ENCODE measurements at regions not wholly inside any gene's neighbourhood (a gene's known extent, or its start where the extent isn't known, plus 50 kb on each side); places are given as distances from the start of the nearest gene placed in this dataset.

- 0 out of 2 replicates have a peak, but pooled peaks have one; percentile 13 for TF ChIP-seq CTCF (IDR thresholded peaks at IDR 0.05)
- Mint-ChIP-seq H3K9me3 (peaks cover 7% of the 10 kb centered on the region; the same call in 1 of the 2 replicates), H3K4me1 (ENCODE audit: low read depth) (no peaks in the 10 kb centered on the region), H3K4me3 (no peak overlapping the region), H3K27me3 (ENCODE audit: insufficient read depth) (no peaks in the 10 kb centered on the region; the same call in 1 of the 2 replicates), H3K36me3 (ENCODE audit: low read depth) (no peaks in the 10 kb centered on the region), H3K27ac (no peak overlapping the region)
- DNase-seq, result no peak
Observed at GRCh38 chr11:95545116-95545875, 244.3 kb downstream of the FAM76B start.

- Mint-ChIP-seq H3K4me3 (no peak overlapping the region), H3K9me3 (peaks cover 7% of the 10 kb centered on the region; the same call in 1 of the 2 replicates), H3K36me3 (ENCODE audit: low read depth) (no peaks in the 10 kb centered on the region), H3K27ac (no peak overlapping the region), H3K27me3 (ENCODE audit: insufficient read depth) (no peaks in the 10 kb centered on the region; the same call in 1 of the 2 replicates), H3K4me1 (ENCODE audit: low read depth) (no peaks in the 10 kb centered on the region)
- no peak for DNase-seq
- TF ChIP-seq CTCF (IDR thresholded peaks at IDR 0.05), result no peak
Observed at GRCh38 chr11:95544095-95544856, 245.3 kb downstream of the FAM76B start.

- TF ChIP-seq CTCF (IDR thresholded peaks at IDR 0.05), result no peak
- Mint-ChIP-seq H3K36me3 (ENCODE audit: low read depth) (no peaks in the 10 kb centered on the region), H3K27me3 (ENCODE audit: insufficient read depth) (no peaks in the 10 kb centered on the region; the same call in 1 of the 2 replicates), H3K4me1 (ENCODE audit: low read depth) (no peaks in the 10 kb centered on the region), H3K27ac (no peak overlapping the region), H3K9me3 (peaks cover 7% of the 10 kb centered on the region; the same call in 1 of the 2 replicates), H3K4me3 (no peak overlapping the region)
- DNase-seq, result no peak
Observed at GRCh38 chr11:95542868-95543551, 246.6 kb downstream of the FAM76B start.

- no peaks in the 10 kb centered on the region for H3K4me1 Mint-ChIP-seq (ENCODE audit: low read depth)
- H3K9me3 Mint-ChIP-seq, result peaks cover 11% of the 10 kb centered on the region; the same call in 1 of the 2 replicates
- no peak overlapping the region for H3K4me3 Mint-ChIP-seq
- H3K27me3 Mint-ChIP-seq (ENCODE audit: insufficient read depth), result no peaks in the 10 kb centered on the region; the same call in 1 of the 2 replicates
- H3K36me3 Mint-ChIP-seq (ENCODE audit: low read depth), result no peaks in the 10 kb centered on the region
- no peak for TF ChIP-seq CTCF (IDR thresholded peaks at IDR 0.05)
- H3K27ac Mint-ChIP-seq, result no peak overlapping the region
- no peak for DNase-seq
Observed at GRCh38 chr11:95541715-95542114, 247.9 kb downstream of the FAM76B start.

GRCh38 chr11:95536047-95536690 lies 253.4 kb downstream of the FAM76B start:
- no peak overlapping the region for H3K4me3 Mint-ChIP-seq
- no peaks in the 10 kb centered on the region for H3K36me3 Mint-ChIP-seq (ENCODE audit: low read depth)
- no peak for TF ChIP-seq CTCF (IDR thresholded peaks at IDR 0.05)

More at GRCh38 chr11:95536047-95536690, 253.4 kb downstream of the FAM76B start:
- Mint-ChIP-seq H3K9me3 (peaks cover 4% of the 10 kb centered on the region; the same call in 1 of the 2 replicates), H3K27me3 (ENCODE audit: insufficient read depth) (no peaks in the 10 kb centered on the region), H3K4me1 (ENCODE audit: low read depth) (no peaks in the 10 kb centered on the region), H3K27ac (no peak overlapping the region)
- DNase-seq, result no peak

All from HFFc6 (cell line).